ENCODE measurements at regions not wholly inside any gene's neighbourhood (a gene's known extent, or its start where the extent isn't known, plus 50 kb on each side); places are given as distances from the start of the nearest gene placed in this dataset.

GRCh38 chr18:8944871-8945245 lies 157.6 kb upstream of the NDUFV2 start:
- H3K4me3 ChIP-seq (ENCODE audit: low read length in 3 of 3): no peak overlapping the region
- DNase-seq (no peak), FAIRE-seq (no peak)
- H3K36me3 ChIP-seq (ENCODE audit: control insufficient read depth in 2 of 3, insufficient read depth in 3 of 3, low read length in 3 of 3): no peaks in the 10 kb centered on the region
- H3K9me3 ChIP-seq (ENCODE audit: control insufficient read depth in 2 of 3, insufficient read depth in 1 of 3, low read length in 3 of 3): no peaks in the 10 kb centered on the region
- TF ChIP-seq CTCF (IDR thresholded peaks at IDR 0.05; ENCODE audit: borderline replicate concordance, extremely low read depth, insufficient read depth): no peak
- intact Hi-C loops (cut with DNase I): no loop called here
- no peak overlapping the region for H3K27ac ChIP-seq (ENCODE audit: low read depth in 2 of 2, low read length in 2 of 2)
- no peaks in the 10 kb centered on the region for H3K27me3 ChIP-seq (ENCODE audit: control insufficient read depth, insufficient read depth, low read length)
- H3K4me1 ChIP-seq (ENCODE audit: control insufficient read depth in 2 of 3, insufficient read depth in 2 of 3, low read depth in 1 of 3, low read length in 3 of 3): no peaks in the 10 kb centered on the region
- no peak overlapping the region for H3K9ac ChIP-seq (ENCODE audit: low read length in 3 of 3)

GRCh38 chr18:8945514-8945913 lies 157.0 kb upstream of the NDUFV2 start:
- no peaks in the 10 kb centered on the region for H3K36me3 ChIP-seq (ENCODE audit: control insufficient read depth in 2 of 3, insufficient read depth in 3 of 3, low read length in 3 of 3)
- no peak overlapping the region for H3K9ac ChIP-seq (ENCODE audit: low read length in 3 of 3)
- TF ChIP-seq CTCF (IDR thresholded peaks at IDR 0.05; ENCODE audit: borderline replicate concordance, extremely low read depth, insufficient read depth): no peak
- no peaks in the 10 kb centered on the region for H3K27me3 ChIP-seq (ENCODE audit: control insufficient read depth, insufficient read depth, low read length)
- no peaks in the 10 kb centered on the region for H3K4me1 ChIP-seq (ENCODE audit: control insufficient read depth in 2 of 3, insufficient read depth in 2 of 3, low read depth in 1 of 3, low read length in 3 of 3)
- no peak overlapping the region for H3K4me3 ChIP-seq (ENCODE audit: low read length in 3 of 3)
- no peak for DNase-seq
- intact Hi-C loops (cut with DNase I): no loop called here
- no peak for FAIRE-seq
- no peak overlapping the region for H3K27ac ChIP-seq (ENCODE audit: low read depth in 2 of 2, low read length in 2 of 2)
- H3K9me3 ChIP-seq (ENCODE audit: control insufficient read depth in 2 of 3, insufficient read depth in 1 of 3, low read length in 3 of 3): no peaks in the 10 kb centered on the region

GRCh38 chr18:8946066-8946838 lies 156.2 kb upstream of the NDUFV2 start:
- H3K4me3 ChIP-seq (ENCODE audit: low read length in 3 of 3): no peak overlapping the region
- FAIRE-seq: no peak
- no peak for TF ChIP-seq CTCF (IDR thresholded peaks at IDR 0.05; ENCODE audit: borderline replicate concordance, extremely low read depth, insufficient read depth)

GRCh38 chr18:8947566-8947965 lies 154.9 kb upstream of the NDUFV2 start:
- Histone ChIP-seq H3K4me3 (ENCODE audit: low read length in 3 of 3) (no peak overlapping the region), H3K9me3 (ENCODE audit: control insufficient read depth in 2 of 3, insufficient read depth in 1 of 3, low read length in 3 of 3) (no peaks in the 10 kb centered on the region), H3K27ac (ENCODE audit: low read depth in 2 of 2, low read length in 2 of 2) (no peak overlapping the region), H3K9ac (ENCODE audit: low read length in 3 of 3) (no peak overlapping the region), H3K27me3 (ENCODE audit: control insufficient read depth, insufficient read depth, low read length) (no peaks in the 10 kb centered on the region), H3K36me3 (ENCODE audit: control insufficient read depth in 2 of 3, insufficient read depth in 3 of 3, low read length in 3 of 3) (no peaks in the 10 kb centered on the region), H3K4me1 (ENCODE audit: control insufficient read depth in 2 of 3, insufficient read depth in 2 of 3, low read depth in 1 of 3, low read length in 3 of 3) (no peaks in the 10 kb centered on the region)
- TF ChIP-seq CTCF (IDR thresholded peaks at IDR 0.05; ENCODE audit: borderline replicate concordance, extremely low read depth, insufficient read depth): no peak
- DNase-seq (no peak), FAIRE-seq (no peak)
- intact Hi-C loops (cut with DNase I): no loop called here

More at GRCh38 chr18:8946066-8946838, 156.2 kb upstream of the NDUFV2 start:
- Histone ChIP-seq H3K36me3 (ENCODE audit: control insufficient read depth in 2 of 3, insufficient read depth in 3 of 3, low read length in 3 of 3) (no peaks in the 10 kb centered on the region), H3K9me3 (ENCODE audit: control insufficient read depth in 2 of 3, insufficient read depth in 1 of 3, low read length in 3 of 3) (no peaks in the 10 kb centered on the region), H3K4me1 (ENCODE audit: control insufficient read depth in 2 of 3, insufficient read depth in 2 of 3, low read depth in 1 of 3, low read length in 3 of 3) (no peaks in the 10 kb centered on the region), H3K9ac (ENCODE audit: low read length in 3 of 3) (no peak overlapping the region), H3K27ac (ENCODE audit: low read depth in 2 of 2, low read length in 2 of 2) (no peak overlapping the region), H3K27me3 (ENCODE audit: control insufficient read depth, insufficient read depth, low read length) (no peaks in the 10 kb centered on the region)
- intact Hi-C loops (cut with DNase I): no loop called here
- no peak for DNase-seq
